Stimulated activated CD8-positive, alpha-beta memory T cell treated with anti-CD3 and anti-CD28 coated beads, Interleukin-2, amount 100 ng/mL, for 48 hours (primary cell): ENCODE measurements at regions not wholly inside any gene's neighbourhood (a gene's known extent, or its start where the extent isn't known, plus 50 kb on each side); places are given as distances from the start of the nearest gene placed in this dataset.

Experiments
- DNase-seq, 2 donors: peaks; one replicate each; pipeline ENCODE4 v3.0.0-alpha.2; 2020; ENCODE audit warnings: low read depth in 2 of 2

DNA sequence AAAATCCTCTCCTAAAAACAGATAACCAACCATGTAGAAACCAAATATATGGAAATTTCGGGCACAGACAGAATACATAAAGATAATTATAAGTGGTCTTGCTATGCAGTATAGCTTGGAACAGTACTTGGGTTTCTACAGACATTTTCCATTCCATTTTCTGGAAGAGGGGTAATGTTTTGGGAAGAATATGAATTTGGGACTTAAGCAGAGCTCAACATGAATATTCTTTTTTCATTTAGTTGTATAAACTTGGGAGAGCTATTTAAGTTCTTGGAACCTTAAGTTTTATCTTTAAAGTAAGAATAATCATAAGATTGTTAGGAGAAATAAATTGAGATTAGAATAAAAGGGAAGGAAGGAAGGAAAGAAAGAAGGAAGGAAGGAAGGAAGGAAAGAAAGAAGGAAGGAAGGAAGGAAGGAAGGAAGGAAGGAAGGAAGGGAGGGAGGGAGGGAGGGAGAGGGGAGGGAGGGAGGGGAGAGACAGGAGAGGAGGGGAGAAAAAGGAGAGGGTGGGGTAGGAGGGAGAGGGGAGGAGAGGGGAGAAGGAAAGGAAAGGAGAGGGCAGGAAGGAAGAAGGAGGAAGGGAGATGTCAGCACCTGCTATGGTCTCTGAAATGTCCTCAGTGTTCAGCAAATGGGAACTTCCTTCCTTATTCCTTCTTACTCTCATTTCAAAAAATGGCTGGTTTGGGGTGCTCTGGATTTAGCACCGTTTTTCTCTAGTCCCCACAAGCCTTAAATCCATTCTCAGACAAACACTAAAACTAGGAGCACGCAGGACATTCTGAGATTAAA, 248.3 kb downstream of the LY86 start:
- no peak for DNase-seq

DNA sequence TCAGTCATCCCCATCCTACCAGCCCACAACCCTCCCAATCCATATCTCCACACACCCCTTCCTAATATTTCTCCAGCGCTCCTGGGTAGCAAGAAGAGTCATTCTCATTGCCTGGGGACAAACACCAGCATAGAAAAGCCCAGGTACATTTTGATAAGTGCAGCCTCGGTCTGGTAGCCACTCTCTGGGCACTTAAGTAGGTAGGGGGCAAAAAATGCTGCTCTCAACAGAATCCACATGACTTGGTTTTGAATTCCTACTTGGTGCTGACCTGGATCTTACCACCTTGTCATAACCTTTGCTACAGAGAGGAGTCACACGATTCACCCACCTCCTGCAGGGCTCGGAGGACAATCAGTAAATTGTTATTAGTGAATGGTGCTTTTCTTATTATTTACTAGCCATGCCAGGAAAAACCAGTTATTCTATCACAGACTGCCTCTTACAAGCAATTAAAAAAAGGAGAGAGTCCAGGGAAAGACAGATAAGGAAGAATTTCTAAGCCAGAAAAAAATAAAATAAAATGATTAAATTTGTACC, 249.1 kb downstream of the LY86 start:
- no peak for DNase-seq

GRCh38 chr6:6840831-6841291, 252.3 kb downstream of the LY86 start:
- DNase-seq: no peak

DNA sequence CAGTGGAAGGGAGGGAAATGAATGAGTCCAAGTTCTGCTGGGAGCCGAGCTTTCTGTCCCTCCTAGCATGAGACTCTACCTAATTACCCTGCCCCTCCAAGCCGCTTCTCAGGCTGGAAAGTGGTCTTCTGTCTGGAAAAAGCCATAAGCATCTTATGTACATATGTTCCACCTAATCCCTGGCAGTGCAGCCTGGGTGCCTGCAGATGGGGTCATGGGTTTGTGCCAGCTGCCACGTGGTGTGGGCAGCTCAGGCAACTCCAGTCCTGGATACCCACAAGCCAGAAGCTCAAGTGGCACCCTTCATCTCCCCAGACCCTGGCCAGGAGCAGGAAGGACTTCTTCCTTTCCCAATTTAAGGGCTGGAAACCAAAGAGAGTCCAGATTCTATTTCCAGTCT, 253.1 kb downstream of the LY86 start:
- no peak for DNase-seq

GRCh38 chr6:6842291-6842690, 253.8 kb downstream of the LY86 start:
- DNase-seq: no peak

- DNase-seq: no peak
Measured at GRCh38 chr6:6843057-6843627, 254.6 kb downstream of the LY86 start.

DNA sequence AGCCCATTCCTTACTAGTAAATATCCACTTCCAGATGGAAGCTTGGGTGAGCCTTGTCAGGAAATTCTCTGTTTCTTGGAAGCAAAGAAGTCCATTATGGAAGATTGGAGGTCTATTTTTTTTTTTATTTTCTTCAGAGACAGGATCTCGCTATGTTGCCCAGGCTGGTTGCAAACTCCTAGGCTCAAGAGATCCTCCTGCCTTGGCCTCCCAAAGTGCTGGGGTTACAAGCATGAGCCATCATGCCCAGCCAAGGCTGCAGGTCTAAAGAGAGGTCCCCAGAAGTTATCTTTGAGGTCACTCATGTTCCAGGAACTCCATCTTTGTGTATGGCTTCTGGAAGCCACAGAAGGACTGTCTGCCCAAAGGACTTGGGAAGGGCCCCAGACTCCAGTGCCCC, 255.3 kb downstream of the LY86 start:
- no peak for DNase-seq

DNA sequence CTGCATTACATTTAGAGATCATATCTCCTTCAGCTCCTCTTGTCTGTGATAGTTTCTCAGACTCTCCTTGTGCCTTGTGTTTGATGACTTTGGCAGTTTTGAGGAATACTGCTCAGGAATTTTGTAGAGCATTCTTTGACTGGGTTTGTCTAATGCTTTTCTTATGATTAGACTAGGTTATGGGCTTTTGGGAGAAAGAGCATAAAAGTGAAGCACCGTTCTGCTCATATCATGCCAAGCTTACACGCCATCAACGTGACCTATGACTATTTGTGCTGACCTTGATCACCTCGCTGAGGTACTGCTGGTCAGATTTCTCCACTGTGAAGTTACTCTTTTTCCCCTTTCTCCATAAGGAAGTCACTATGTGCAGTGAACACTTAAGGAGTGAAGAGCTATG, 256.0 kb downstream of the LY86 start:
- DNase-seq: no peak

GRCh38 chr6:6845603-6846002, 257.1 kb downstream of the LY86 start:
- no peak for DNase-seq

DNA sequence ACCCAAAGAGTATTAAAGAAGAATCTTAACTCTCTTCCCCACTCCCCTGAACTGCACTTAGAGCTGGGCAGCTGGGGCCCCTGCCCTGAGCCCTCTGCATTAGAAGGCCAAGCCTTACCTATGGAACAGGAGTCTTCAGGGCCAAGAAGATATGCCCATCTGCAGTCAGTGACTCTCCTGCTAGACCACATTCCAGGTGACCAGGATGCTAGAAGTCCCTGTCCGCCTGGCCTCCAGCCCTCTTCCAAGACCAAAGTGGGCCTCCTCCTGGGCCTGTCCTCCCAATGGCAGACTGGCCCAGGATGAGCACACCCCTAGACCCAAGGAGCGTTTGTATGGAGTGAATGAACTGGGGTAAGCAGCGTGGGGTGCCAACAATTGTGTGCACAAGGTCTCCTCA, 259.1 kb downstream of the LY86 start:
- DNase-seq: no peak

DNA sequence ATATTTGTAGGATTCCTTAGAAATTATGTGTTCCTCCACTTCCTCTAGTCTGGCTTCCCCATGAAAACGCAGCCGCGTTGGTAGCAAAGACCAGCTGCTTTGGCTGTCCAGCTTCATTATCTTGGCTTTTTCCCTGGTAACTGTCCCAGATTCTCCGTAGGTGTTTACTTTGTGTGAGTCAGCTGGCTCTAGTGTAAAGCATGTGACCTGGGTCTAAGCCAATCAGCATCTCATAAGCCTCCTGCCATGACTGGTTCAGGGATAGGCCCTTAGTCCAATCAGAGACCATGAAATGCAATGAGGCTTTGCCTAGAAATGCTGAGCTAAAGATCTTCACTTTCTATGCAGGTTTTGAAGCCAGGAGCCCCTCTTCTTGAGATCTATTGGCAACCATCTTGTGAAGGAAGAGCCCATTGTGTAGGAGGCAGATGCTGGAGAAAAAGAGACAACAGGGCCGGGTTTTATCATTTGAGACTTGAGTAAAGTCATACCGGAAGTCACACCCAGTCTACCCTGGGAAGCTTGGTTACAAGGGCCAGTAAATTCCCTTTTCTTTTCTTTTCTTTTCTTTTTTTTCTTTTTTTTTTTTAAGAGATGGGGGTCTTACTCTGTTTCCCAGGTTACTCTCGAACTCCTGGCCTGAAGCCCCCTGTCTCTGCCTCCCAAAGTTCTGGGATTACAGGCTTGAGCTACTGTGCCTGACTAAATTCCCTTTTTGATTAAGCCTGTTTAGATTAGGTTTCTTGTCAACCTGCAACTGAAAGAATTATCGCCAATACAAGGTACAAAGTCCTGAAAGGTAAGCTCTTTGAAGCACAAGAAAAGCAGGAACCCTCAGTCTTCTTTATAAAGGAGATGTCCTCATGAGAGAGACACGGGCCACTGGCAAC, 256.5 kb upstream of the RREB1 start:
- DNase-seq: no peak

DNA sequence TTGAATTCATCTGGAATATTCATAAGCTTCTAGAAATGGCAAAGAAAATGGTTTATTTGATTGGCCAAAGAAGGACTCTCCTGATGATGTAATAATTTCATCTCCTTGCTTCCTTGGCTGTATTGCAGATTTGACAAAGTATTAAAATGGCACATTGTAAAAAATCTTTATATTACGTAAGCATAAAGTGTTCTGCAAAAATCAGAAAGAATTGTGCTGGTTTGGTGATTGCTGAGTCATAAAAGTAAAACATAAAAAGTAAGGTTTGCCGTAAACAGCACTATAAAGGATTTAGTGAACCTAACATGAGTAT, 255.9 kb upstream of the RREB1 start:
- no peak for DNase-seq

GRCh38 chr6:6856538-6857523, 250.9 kb upstream of the RREB1 start:
- peak; percentile 36 to 39 for DNase-seq

DNA sequence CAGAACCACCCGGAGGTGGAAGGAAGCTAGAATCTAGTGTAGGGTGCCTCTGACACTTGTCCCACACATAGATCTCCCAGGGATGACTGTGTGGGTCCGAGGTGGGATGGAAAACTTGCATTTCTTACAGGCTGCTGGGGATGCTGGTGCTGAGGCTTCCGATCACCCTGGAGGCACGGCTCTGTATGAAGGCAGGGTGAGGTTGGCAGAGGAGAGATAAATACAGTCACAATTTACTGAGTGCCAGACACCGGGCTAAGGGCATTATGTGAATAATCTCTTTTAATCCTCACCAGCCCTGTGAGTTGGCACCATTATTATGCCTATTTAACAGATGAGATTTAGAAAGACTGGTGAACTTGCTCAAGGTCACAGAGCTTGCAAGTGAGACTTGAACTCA, 250.2 kb upstream of the RREB1 start:
- DNase-seq: no peak

- DNase-seq: no peak
Measured at GRCh38 chr6:6858533-6858982, 249.2 kb upstream of the RREB1 start.

DNA sequence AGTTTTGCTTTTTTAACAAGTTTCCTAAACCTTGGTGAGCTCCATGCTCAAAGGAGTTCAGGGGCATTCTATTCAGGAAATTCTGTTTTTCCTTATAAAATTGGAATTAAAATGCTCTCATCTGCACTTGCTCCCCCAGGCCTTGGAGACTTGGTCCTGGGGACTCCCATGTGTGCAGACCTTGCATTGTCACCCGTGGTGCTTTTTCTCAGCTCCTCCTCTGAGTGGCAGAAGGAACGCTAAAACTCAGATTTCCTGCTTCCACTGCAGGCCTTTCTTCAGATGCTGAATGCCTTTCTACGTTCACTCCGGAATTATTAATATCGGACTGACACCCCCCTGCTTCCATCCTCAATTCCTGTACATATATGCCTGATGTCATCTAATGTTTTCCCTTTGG, 248.7 kb upstream of the RREB1 start:
- DNase-seq: no peak

GRCh38 chr6:6859722-6860121, 248.0 kb upstream of the RREB1 start:
- DNase-seq: no peak

DNA sequence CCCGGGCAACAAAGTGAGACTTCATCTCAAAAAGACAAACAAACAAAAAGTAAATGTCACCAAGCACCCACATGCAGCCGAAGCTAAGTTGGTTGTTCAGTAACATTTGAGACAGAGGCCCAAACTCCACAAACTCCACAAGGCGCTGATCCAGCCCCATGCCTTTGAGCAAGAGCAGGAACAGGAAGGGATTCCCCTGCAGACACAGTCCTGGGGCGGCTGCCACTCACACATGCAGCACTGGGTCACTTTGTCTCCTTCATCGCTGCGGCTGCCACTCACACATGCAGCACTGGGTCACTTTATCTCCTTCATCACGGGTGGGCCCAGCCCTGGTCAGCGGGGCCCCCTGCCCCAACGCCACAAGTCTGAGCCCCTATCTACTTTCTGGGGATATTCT, 246.9 kb upstream of the RREB1 start:
- DNase-seq: no peak

DNA sequence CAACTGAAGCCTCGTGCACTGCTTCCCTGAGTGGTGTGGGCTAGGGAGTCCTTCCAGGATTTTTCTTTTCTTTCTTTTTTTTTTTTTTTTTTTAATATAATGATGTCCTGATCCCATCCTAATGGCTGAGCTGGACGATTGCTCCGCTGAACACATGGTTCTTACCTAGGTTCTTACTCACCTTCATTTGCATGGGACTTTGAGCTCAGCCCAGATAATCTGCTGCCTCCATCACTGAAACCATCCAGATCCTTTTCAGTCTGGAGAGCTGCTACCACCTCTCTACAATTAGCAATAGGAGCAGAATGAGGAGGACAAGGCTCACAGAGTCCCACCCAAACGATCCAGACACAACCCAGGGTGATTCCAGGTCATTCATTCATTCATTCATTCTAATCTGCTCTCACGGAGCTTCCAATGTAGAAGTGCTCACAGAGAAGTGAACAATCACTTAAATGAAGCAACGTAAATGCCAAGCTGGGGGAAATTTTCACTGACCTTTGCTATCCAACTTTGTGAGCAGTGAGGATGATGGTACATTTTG, 246.3 kb upstream of the RREB1 start:
- DNase-seq: no peak

DNA sequence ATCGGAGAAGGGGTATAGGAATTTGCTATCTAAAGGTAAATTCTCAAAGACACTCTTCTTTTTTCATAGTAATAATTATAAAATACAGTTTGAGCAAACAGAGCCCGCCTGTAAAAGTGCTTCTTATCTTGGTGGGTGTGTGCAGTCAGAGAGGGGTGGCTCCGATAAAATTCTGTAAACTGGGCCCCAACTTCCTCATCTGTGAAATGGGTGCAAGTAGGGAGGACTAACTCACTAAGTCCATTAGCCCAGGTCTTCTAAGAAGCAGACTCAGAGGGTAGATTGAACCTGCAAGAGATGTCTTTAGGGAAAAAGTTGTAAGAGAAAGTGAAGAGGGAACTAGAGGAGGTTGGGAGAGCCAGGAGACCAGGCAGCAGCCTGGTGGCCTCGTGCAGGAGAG, 245.8 kb upstream of the RREB1 start:
- DNase-seq: no peak
